H1 (cell line): ENCODE measurements at regions not wholly inside any gene's neighbourhood (a gene's known extent, or its start where the extent isn't known, plus 50 kb on each side); places are given as distances from the start of the nearest gene placed in this dataset.

Experiments used
- CHD1 ChIP-seq: IDR thresholded peaks from 2 replicates; pipeline ENCODE4 v1.6.1; 2012; ENCODE audit warnings: low read depth, low read length, improper control_type of control experiment
- CTCF ChIP-seq, 3 experiments: IDR thresholded peaks; 1 replicate in 2 of 3; 2 replicates in 1 of 3; pipeline versions ENCODE4 v1.5.1 to v1.6.1; 2011; ENCODE audit warnings: low read length in 3 of 3, mild to moderate bottlenecking in 3 of 3, inconsistent platforms in 2 of 3, low read depth in 1 of 3, moderate library complexity in 1 of 3; ENCODE audit not compliant: insufficient read depth in 1 of 3; ENCODE audit errors: control extremely low read depth in 1 of 3
- EP300 ChIP-seq, 2 experiments: IDR thresholded peaks; 1 replicate in 1 of 2; 2 replicates in 1 of 2; pipeline ENCODE4 v1.6.1; 2011 to 2012; ENCODE audit warnings: low read depth in 2 of 2, low read length in 2 of 2, mild to moderate bottlenecking in 2 of 2, borderline replicate concordance in 1 of 2, inconsistent platforms in 1 of 2, moderate library complexity in 1 of 2
- EZH2 ChIP-seq: fragments of 200-600 bp; sonication (generic); IDR thresholded peaks from 2 replicates; pipeline ENCODE4 v1.7.1; 2012; ENCODE audit warnings: low read depth, mild to moderate bottlenecking, moderate library complexity, low read length, inconsistent platforms; ENCODE audit not compliant: severe bottlenecking
- FOSL1 ChIP-seq: IDR thresholded peaks from 2 replicates; pipeline ENCODE4 v1.6.1; 2011; ENCODE audit warnings: mild to moderate bottlenecking, low read depth, low read length, moderate library complexity; ENCODE audit not compliant: insufficient read depth
- MAFK ChIP-seq: IDR thresholded peaks from 2 replicates; pipeline ENCODE4 v1.6.1; 2012; ENCODE audit warnings: low read depth, mild to moderate bottlenecking, improper control_type of control experiment, low read length
- MAX ChIP-seq: IDR thresholded peaks from 2 replicates; pipeline ENCODE4 v1.6.1; 2012; ENCODE audit warnings: inconsistent platforms
- POLR2A ChIP-seq, 2 experiments: IDR thresholded peaks; 1 replicate in 1 of 2; 2 replicates in 1 of 2; pipeline ENCODE4 v1.6.1; 2011; ENCODE audit warnings: low read depth in 2 of 2, low read length in 2 of 2, mild to moderate bottlenecking in 2 of 2; ENCODE audit errors: control extremely low read depth in 1 of 2
- SIRT6 ChIP-seq: IDR thresholded peaks from one replicate; pipeline ENCODE4 v1.7.1; 2012; ENCODE audit warnings: low read length, inconsistent platforms
- SP2 ChIP-seq: IDR thresholded peaks from 2 replicates; pipeline ENCODE4 v1.6.1; 2012; ENCODE audit warnings: mild to moderate bottlenecking, low read length, inconsistent platforms
- YY1 ChIP-seq: IDR thresholded peaks from 2 replicates; pipeline ENCODE4 v1.6.1; 2011; ENCODE audit warnings: low read depth, mild to moderate bottlenecking, low read length

- no peak for TF ChIP-seq SIRT6
- TF ChIP-seq CTCF (IDR thresholded peaks at IDR 0.05; ENCODE audit: control extremely low read depth in 1 of 3, insufficient read depth in 1 of 3, low read depth in 1 of 3, low read length in 3 of 3): no peak
- TF ChIP-seq CHD1: no peak
- TF ChIP-seq MAX: no peak
- TF ChIP-seq POLR2A (IDR thresholded peaks at IDR 0.05; ENCODE audit: control extremely low read depth in 1 of 2, low read depth in 2 of 2, low read length in 2 of 2): no peak
- TF ChIP-seq YY1: no peak
- no peak for TF ChIP-seq EZH2
- no peak for TF ChIP-seq FOSL1
- TF ChIP-seq EP300 (IDR thresholded peaks at IDR 0.05; ENCODE audit: borderline replicate concordance in 1 of 2, low read depth in 2 of 2, low read length in 2 of 2): no peak
- no peak for TF ChIP-seq MAFK
- no peak for TF ChIP-seq SP2
Measured at GRCh38 chr4:3629665-3630064, 97.4 kb upstream of the LRPAP1 start.
